Suprapubic skin (tissue), 3 donors: ENCODE measurements at regions not wholly inside any gene's neighbourhood (a gene's known extent, or its start where the extent isn't known, plus 50 kb on each side); places are given as distances from the start of the nearest gene placed in this dataset.
"Not testable (repeated sequence)": the region's sequence is repeated elsewhere in the genome, so short reads cannot be mapped to it uniquely, and the experiment has no call there.

ENCODE experiments used
- CTCF ChIP-seq, 2 donors: fragments of 200-600 bp in 1 of 2; fragments of 450-650 bp in 1 of 2; sonication (generic) in 1 of 2; IDR thresholded peaks; one replicate each; pipeline ENCODE4 v1.5.1; 2016 to 2019; ENCODE audit warnings: antibody characterized with exemption in 2 of 2, mild to moderate bottlenecking in 1 of 2, moderate library complexity in 1 of 2
- EP300 ChIP-seq: sonication (generic); formaldehyde crosslinking; IDR thresholded peaks from one replicate; pipeline ENCODE4 v1.6.1; 2017; ENCODE audit warnings: antibody characterized with exemption
- POLR2A ChIP-seq, 2 donors: fragments of 450-650 bp; IDR thresholded peaks; one replicate each; pipeline ENCODE4 v1.6.1; 2017; ENCODE audit warnings: antibody characterized with exemption in 2 of 2, mild to moderate bottlenecking in 2 of 2, moderate library complexity in 2 of 2

GRCh38 chr2:89130665-89131308, 439.3 kb downstream of the RPIA start:
- TF ChIP-seq CTCF (IDR thresholded peaks at IDR 0.05); POLR2A (IDR thresholded peaks at IDR 0.05); EP300: not testable (repeated sequence)
